Peyer's patch (tissue), 4 donors: ENCODE measurements at regions not wholly inside any gene's neighbourhood (a gene's known extent, or its start where the extent isn't known, plus 50 kb on each side); places are given as distances from the start of the nearest gene placed in this dataset.

Experiments
- POLR2A ChIP-seq, 2 donors: fragments of 450-650 bp; IDR thresholded peaks; one replicate each; pipeline ENCODE4 v1.5.1; 2017; ENCODE audit warnings: antibody characterized with exemption in 2 of 2, mild to moderate bottlenecking in 2 of 2, moderate library complexity in 2 of 2
- TF ChIP-seq, protein P1 (sequence below), 6 experiments: fragments of 450-650 bp in 4 of 6; fragments of 200-600 bp in 2 of 6; sonication (generic) in 1 of 6; IDR thresholded peaks; one replicate each; pipeline ENCODE4 v1.5.1; 2017 to 2019; ENCODE audit warnings: antibody characterized with exemption in 6 of 6, mild to moderate bottlenecking in 3 of 6, moderate library complexity in 1 of 6

DNA sequence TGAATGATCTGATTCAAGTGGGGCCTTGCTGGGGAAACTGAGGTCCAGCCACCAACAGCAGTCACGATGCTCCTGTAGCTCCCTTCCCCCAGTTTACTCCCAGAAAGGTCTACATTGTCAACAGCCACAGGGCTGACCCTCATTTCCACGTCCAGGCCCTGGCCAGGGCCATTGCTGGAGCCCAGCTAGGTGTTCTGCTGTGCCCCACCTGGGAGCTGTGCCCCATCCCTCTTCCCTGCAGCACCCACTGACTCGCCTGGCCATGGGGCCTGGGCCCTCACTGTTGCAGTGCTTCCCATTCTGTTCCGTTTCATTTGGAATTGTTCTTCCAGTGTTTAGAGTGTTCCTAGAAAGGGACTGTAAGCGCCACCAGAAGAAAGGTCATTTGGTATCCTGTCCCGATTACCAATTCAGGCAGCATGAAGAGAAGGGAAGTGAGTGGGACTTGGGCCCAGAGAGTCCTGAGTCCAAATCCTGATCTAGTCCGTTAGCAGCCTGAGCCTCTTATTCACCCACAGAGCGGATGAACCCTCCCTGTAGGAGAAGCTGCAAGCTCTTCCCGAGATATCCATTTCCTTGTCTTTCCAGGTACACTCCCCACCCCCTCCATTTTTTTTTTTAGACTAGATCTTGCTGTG is 73.1 kb upstream of the HPCAL1 start:
- TF ChIP-seq, protein P1, sequence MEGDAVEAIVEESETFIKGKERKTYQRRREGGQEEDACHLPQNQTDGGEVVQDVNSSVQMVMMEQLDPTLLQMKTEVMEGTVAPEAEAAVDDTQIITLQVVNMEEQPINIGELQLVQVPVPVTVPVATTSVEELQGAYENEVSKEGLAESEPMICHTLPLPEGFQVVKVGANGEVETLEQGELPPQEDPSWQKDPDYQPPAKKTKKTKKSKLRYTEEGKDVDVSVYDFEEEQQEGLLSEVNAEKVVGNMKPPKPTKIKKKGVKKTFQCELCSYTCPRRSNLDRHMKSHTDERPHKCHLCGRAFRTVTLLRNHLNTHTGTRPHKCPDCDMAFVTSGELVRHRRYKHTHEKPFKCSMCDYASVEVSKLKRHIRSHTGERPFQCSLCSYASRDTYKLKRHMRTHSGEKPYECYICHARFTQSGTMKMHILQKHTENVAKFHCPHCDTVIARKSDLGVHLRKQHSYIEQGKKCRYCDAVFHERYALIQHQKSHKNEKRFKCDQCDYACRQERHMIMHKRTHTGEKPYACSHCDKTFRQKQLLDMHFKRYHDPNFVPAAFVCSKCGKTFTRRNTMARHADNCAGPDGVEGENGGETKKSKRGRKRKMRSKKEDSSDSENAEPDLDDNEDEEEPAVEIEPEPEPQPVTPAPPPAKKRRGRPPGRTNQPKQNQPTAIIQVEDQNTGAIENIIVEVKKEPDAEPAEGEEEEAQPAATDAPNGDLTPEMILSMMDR (IDR thresholded peaks at IDR 0.05), result no peak
- TF ChIP-seq POLR2A (IDR thresholded peaks at IDR 0.05), result no peak
